ENCODE measurements at regions not wholly inside any gene's neighbourhood (a gene's known extent, or its start where the extent isn't known, plus 50 kb on each side); places are given as distances from the start of the nearest gene placed in this dataset.

GRCh38 chr10:28054228-28054860 lies 55.5 kb upstream of the ODAD2 start:
- H3K9me3 Mint-ChIP-seq (ENCODE audit: low read depth) = no peaks in the 10 kb centered on the region
- H3K4me1 Mint-ChIP-seq = no peaks in the 10 kb centered on the region
- no peak overlapping the region for H3K27ac Mint-ChIP-seq
- CTCF ChIA-PET = no interaction called here
- H3K4me3 Mint-ChIP-seq = no peak overlapping the region
- H3K27me3 Mint-ChIP-seq = no peaks in the 10 kb centered on the region
- DNase-seq (no peak), ATAC-seq (no peak)
- peaks cover 9% of the 10 kb centered on the region for H3K36me3 Mint-ChIP-seq

GRCh38 chr10:28049286-28049685 lies 50.4 kb upstream of the ODAD2 start:
- H3K27me3 Mint-ChIP-seq = no peaks in the 10 kb centered on the region
- H3K4me3 Mint-ChIP-seq = no peak overlapping the region
- no peak for ATAC-seq
- DNase-seq = no peak
- no peaks in the 10 kb centered on the region for H3K4me1 Mint-ChIP-seq
- no peaks in the 10 kb centered on the region for H3K9me3 Mint-ChIP-seq (ENCODE audit: low read depth)
- no peak overlapping the region for H3K27ac Mint-ChIP-seq
- CTCF ChIA-PET = no interaction called here
- H3K36me3 Mint-ChIP-seq = peaks cover 1% of the 10 kb centered on the region
